NCI-H345 treated with DMSO at 0.1 percent for 48 hours (cell line): ENCODE measurements at regions not wholly inside any gene's neighbourhood (a gene's known extent, or its start where the extent isn't known, plus 50 kb on each side); places are given as distances from the start of the nearest gene placed in this dataset.
"Not testable (repeated sequence)": the region's sequence is repeated elsewhere in the genome, so short reads cannot be mapped to it uniquely, and the experiment has no call there.

ENCODE experiments used
- DNase-seq: peaks from one replicate; lab custom pipeline; 2025; ENCODE audit not compliant: unreplicated experiment; lab: John Stamatoyannopoulos, UW

GRCh38 chr10:33485276-33485675, 150.8 kb upstream of the NRP1 start:
- DNase-seq, result no peak

GRCh38 chr10:33484787-33485186, 150.3 kb upstream of the NRP1 start:
- DNase-seq, result no peak

GRCh38 chr10:33483816-33484190, 149.3 kb upstream of the NRP1 start:
- DNase-seq, result peak; percentile 73

GRCh38 chr10:33483124-33483815, 148.8 kb upstream of the NRP1 start:
- peak; percentile 73 for DNase-seq

GRCh38 chr10:33482486-33482885, 148.0 kb upstream of the NRP1 start:
- no peak for DNase-seq

GRCh38 chr10:33481184-33481583, 146.7 kb upstream of the NRP1 start:
- DNase-seq, result no peak

- DNase-seq, result not testable (repeated sequence)
Observed at GRCh38 chr10:33480417-33480816, 145.9 kb upstream of the NRP1 start.

GRCh38 chr10:33478675-33479125, 144.2 kb upstream of the NRP1 start:
- peak; percentile 8 for DNase-seq

GRCh38 chr10:33478089-33478674, 143.7 kb upstream of the NRP1 start:
- no peak for DNase-seq

- DNase-seq, result no peak
Observed at GRCh38 chr10:33477291-33478088, 143.0 kb upstream of the NRP1 start.

- DNase-seq, result no peak
Observed at GRCh38 chr10:33476757-33477273, 142.3 kb upstream of the NRP1 start.

GRCh38 chr10:33473688-33474087, 139.2 kb upstream of the NRP1 start:
- DNase-seq, result no peak

- DNase-seq, result not testable (repeated sequence)
Observed at GRCh38 chr10:33468006-33468405, 133.5 kb upstream of the NRP1 start.

GRCh38 chr10:33465747-33466146, 131.3 kb upstream of the NRP1 start:
- no peak for DNase-seq

GRCh38 chr10:33463011-33463410, 128.5 kb upstream of the NRP1 start:
- no peak for DNase-seq

GRCh38 chr10:33461295-33461640, 126.8 kb upstream of the NRP1 start:
- DNase-seq, result no peak

GRCh38 chr10:33460505-33461294, 126.2 kb upstream of the NRP1 start:
- DNase-seq, result no peak

- DNase-seq, result no peak
Observed at GRCh38 chr10:33459602-33460001, 125.1 kb upstream of the NRP1 start.

GRCh38 chr10:33455029-33455428, 120.6 kb upstream of the NRP1 start:
- DNase-seq, result no peak

- DNase-seq, result no peak
Observed at GRCh38 chr10:33454554-33454953, 120.1 kb upstream of the NRP1 start.
